Vagina (tissue), 2 donors: ENCODE measurements at regions not wholly inside any gene's neighbourhood (a gene's known extent, or its start where the extent isn't known, plus 50 kb on each side); places are given as distances from the start of the nearest gene placed in this dataset.

Source experiments
- DNase-seq, 2 donors: peaks; one replicate each; pipeline ENCODE4 v3.0.0-alpha.2; 2017; ENCODE audit errors: extremely low spot score in 2 of 2
- H3K27ac ChIP-seq: fragments of 200-600 bp; sonication (generic); one replicate; pipeline ENCODE4 v1.5.1; 2019
- H3K27me3 ChIP-seq: fragments of 200-600 bp; sonication (generic); one replicate; pipeline ENCODE4 v1.5.1; 2019
- H3K36me3 ChIP-seq, 2 donors: fragments of 200-600 bp; sonication (generic); one replicate each; pipeline ENCODE4 v1.5.1; 2017 to 2019
- H3K4me1 ChIP-seq: fragments of 200-600 bp; sonication (generic); one replicate; pipeline ENCODE4 v1.5.1; 2019
- H3K4me3 ChIP-seq, 2 donors: fragments of 200-600 bp; sonication (generic); 1 replicate in 1 of 2; 2 replicates in 1 of 2; pipeline ENCODE4 v1.5.1; 2016 to 2019
- H3K9me3 ChIP-seq: fragments of 200-600 bp; sonication (generic); one replicate; pipeline ENCODE4 v1.5.1; 2019
- CTCF ChIP-seq, 3 experiments: fragments of 450-650 bp in 2 of 3; fragments of 200-600 bp in 1 of 3; sonication (generic) in 1 of 3; IDR thresholded peaks; one replicate each; pipeline ENCODE4 v1.5.1; 2017 to 2019; ENCODE audit warnings: antibody characterized with exemption in 3 of 3, mild to moderate bottlenecking in 2 of 3, moderate library complexity in 2 of 3
- POLR2A ChIP-seq, 2 donors: fragments of 450-650 bp; IDR thresholded peaks; one replicate each; pipeline ENCODE4 v1.6.1; 2017; ENCODE audit warnings: antibody characterized with exemption in 2 of 2, mild to moderate bottlenecking in 2 of 2, moderate library complexity in 2 of 2
- POLR2AphosphoS5 ChIP-seq, 2 donors: sonication (generic); formaldehyde crosslinking; IDR thresholded peaks; one replicate each; pipeline ENCODE4 v1.9.0; 2017; ENCODE audit warnings: antibody characterized with exemption in 2 of 2, mild to moderate bottlenecking in 2 of 2, low read depth in 1 of 2; ENCODE audit not compliant: insufficient read depth in 1 of 2
- intact Hi-C: fragments of 100-400 bp; cut with DNase I; formaldehyde crosslinking; loops from one replicate; pipeline ENCODE4 v1.15.1; 2023

- no peak overlapping the region for H3K27ac ChIP-seq
- H3K27me3 ChIP-seq, result no peaks in the 10 kb centered on the region
- no peak overlapping the region for H3K4me3 ChIP-seq
- no peaks in the 10 kb centered on the region for H3K36me3 ChIP-seq
- TF ChIP-seq POLR2A (IDR thresholded peaks at IDR 0.05) (no peak), POLR2AphosphoS5 (IDR thresholded peaks at IDR 0.05; ENCODE audit: insufficient read depth in 1 of 2, low read depth in 1 of 2) (no peak), CTCF (IDR thresholded peaks at IDR 0.05) (no peak)
- H3K9me3 ChIP-seq, result no peaks in the 10 kb centered on the region
- intact Hi-C loops, result no loop called here
- H3K4me1 ChIP-seq, result no peaks in the 10 kb centered on the region
- DNase-seq, result no peak
Measured at GRCh38 chr9:7688626-7689025, 111.0 kb downstream of the DMAC1 start.

GRCh38 chr9:7676609-7677156, 122.9 kb downstream of the DMAC1 start:
- no peaks in the 10 kb centered on the region for H3K27me3 ChIP-seq
- DNase-seq, result no peak
- H3K4me3 ChIP-seq, result no peak overlapping the region
- no peaks in the 10 kb centered on the region for H3K36me3 ChIP-seq
- intact Hi-C loops, result no loop called here
- no peaks in the 10 kb centered on the region for H3K9me3 ChIP-seq
- H3K27ac ChIP-seq, result no peak overlapping the region
- H3K4me1 ChIP-seq, result no peaks in the 10 kb centered on the region
- TF ChIP-seq POLR2AphosphoS5 (IDR thresholded peaks at IDR 0.05; ENCODE audit: insufficient read depth in 1 of 2, low read depth in 1 of 2), result no peak
- TF ChIP-seq POLR2A (IDR thresholded peaks at IDR 0.05), result no peak
- no peak for TF ChIP-seq CTCF (IDR thresholded peaks at IDR 0.05)

GRCh38 chr9:7671847-7672246, 127.7 kb downstream of the DMAC1 start:
- no peak for DNase-seq
- TF ChIP-seq POLR2AphosphoS5 (IDR thresholded peaks at IDR 0.05; ENCODE audit: insufficient read depth in 1 of 2, low read depth in 1 of 2) (no peak), POLR2A (IDR thresholded peaks at IDR 0.05) (no peak), CTCF (IDR thresholded peaks at IDR 0.05) (no peak)
- H3K4me1 ChIP-seq, result no peaks in the 10 kb centered on the region
- H3K4me3 ChIP-seq, result no peak overlapping the region
- intact Hi-C loops, result no loop called here
- H3K36me3 ChIP-seq, result no peaks in the 10 kb centered on the region
- H3K27me3 ChIP-seq, result no peaks in the 10 kb centered on the region
- H3K9me3 ChIP-seq, result no peaks in the 10 kb centered on the region
- H3K27ac ChIP-seq, result no peak overlapping the region

GRCh38 chr9:7668541-7668940, 131.0 kb downstream of the DMAC1 start:
- no peaks in the 10 kb centered on the region for H3K27me3 ChIP-seq
- H3K27ac ChIP-seq, result no peak overlapping the region
- intact Hi-C loops, result no loop called here
- no peak for TF ChIP-seq POLR2A (IDR thresholded peaks at IDR 0.05)
- no peak for TF ChIP-seq CTCF (IDR thresholded peaks at IDR 0.05)
- TF ChIP-seq POLR2AphosphoS5 (IDR thresholded peaks at IDR 0.05; ENCODE audit: insufficient read depth in 1 of 2, low read depth in 1 of 2), result no peak
- H3K4me3 ChIP-seq, result no peak overlapping the region
- DNase-seq, result no peak
- H3K4me1 ChIP-seq, result no peaks in the 10 kb centered on the region
- H3K9me3 ChIP-seq, result no peaks in the 10 kb centered on the region
- no peaks in the 10 kb centered on the region for H3K36me3 ChIP-seq

GRCh38 chr9:7665874-7666273, 133.7 kb downstream of the DMAC1 start:
- intact Hi-C loops, result no loop called here
- H3K9me3 ChIP-seq, result no peaks in the 10 kb centered on the region
- H3K36me3 ChIP-seq, result no peaks in the 10 kb centered on the region
- no peaks in the 10 kb centered on the region for H3K4me1 ChIP-seq
- TF ChIP-seq CTCF (IDR thresholded peaks at IDR 0.05), result no peak
- no peak for TF ChIP-seq POLR2AphosphoS5 (IDR thresholded peaks at IDR 0.05; ENCODE audit: insufficient read depth in 1 of 2, low read depth in 1 of 2)
- no peak for DNase-seq
- H3K4me3 ChIP-seq, result no peak overlapping the region
- no peak overlapping the region for H3K27ac ChIP-seq
- H3K27me3 ChIP-seq, result no peaks in the 10 kb centered on the region
